ENCODE measurements at regions not wholly inside any gene's neighbourhood (a gene's known extent, or its start where the extent isn't known, plus 50 kb on each side); places are given as distances from the start of the nearest gene placed in this dataset.

DNA sequence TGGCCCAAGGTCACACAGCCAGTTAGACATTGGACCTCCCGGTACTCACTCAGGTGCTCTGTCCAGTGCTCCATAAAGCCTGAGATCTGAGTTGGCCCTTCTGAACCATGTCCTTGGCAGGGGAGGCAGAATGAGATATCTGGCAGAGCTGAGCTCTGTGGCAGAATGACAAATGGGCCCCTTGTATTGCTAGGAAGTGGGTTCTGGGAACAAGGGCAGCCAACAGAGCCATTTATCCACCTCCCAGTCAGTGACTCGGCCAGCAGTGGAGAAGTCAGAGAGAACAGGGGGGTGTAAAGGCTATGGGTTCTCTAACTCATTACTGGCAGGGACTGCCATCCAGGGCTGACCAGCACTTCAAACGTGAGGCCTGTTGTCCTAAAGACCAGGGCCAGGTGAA, 117.1 kb upstream of the NLRP1 start:
- intact Hi-C loops (cut with micrococcal nuclease) = no loop called here
- Histone ChIP-seq H3K4me1 (no peaks in the 10 kb centered on the region), H3K36me3 (no peaks in the 10 kb centered on the region), H3K27ac (replicated peaks) (no peak overlapping the region), H3K4me3 (no peak overlapping the region), H3K27me3 (ENCODE audit: low read depth) (peaks cover 91% of the 10 kb centered on the region), H3K9me3 (replicated peaks) (peaks cover 22% of the 10 kb centered on the region)
- no peak for DNase-seq
- TF ChIP-seq, protein P1, sequence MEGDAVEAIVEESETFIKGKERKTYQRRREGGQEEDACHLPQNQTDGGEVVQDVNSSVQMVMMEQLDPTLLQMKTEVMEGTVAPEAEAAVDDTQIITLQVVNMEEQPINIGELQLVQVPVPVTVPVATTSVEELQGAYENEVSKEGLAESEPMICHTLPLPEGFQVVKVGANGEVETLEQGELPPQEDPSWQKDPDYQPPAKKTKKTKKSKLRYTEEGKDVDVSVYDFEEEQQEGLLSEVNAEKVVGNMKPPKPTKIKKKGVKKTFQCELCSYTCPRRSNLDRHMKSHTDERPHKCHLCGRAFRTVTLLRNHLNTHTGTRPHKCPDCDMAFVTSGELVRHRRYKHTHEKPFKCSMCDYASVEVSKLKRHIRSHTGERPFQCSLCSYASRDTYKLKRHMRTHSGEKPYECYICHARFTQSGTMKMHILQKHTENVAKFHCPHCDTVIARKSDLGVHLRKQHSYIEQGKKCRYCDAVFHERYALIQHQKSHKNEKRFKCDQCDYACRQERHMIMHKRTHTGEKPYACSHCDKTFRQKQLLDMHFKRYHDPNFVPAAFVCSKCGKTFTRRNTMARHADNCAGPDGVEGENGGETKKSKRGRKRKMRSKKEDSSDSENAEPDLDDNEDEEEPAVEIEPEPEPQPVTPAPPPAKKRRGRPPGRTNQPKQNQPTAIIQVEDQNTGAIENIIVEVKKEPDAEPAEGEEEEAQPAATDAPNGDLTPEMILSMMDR (IDR thresholded peaks at IDR 0.05; ENCODE audit: borderline replicate concordance) = no peak

DNA sequence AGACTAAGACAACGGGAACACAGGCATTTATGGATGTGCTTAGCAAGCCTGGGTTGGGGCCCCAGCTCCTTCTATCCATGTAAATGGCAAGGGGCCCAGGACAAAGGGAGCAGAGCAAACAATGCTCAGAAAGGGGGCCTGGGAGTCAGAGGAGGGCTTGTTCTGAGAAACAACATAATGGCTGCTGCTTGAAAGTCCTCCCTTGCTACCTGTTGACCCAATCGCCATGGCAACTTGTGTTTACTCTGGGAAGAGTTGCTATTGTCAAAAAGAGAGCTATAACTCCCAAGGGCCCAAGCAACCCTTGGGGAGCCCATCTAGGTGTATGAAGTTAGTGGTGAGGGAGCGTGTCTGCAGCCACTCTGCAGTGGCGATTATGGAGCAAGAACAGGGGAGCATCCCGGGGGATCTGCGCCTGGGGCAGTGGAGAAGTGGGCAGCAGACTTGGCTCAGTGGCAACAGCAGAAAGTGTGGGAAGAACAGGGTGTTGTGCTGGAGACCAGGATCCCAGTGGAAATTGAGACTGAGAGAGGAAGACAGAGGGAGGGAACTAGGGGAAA, 118.7 kb upstream of the NLRP1 start:
- intact Hi-C loops (cut with micrococcal nuclease) = no loop called here
- Histone ChIP-seq H3K27ac (replicated peaks) (no peak overlapping the region), H3K4me3 (no peak overlapping the region)

DNA sequence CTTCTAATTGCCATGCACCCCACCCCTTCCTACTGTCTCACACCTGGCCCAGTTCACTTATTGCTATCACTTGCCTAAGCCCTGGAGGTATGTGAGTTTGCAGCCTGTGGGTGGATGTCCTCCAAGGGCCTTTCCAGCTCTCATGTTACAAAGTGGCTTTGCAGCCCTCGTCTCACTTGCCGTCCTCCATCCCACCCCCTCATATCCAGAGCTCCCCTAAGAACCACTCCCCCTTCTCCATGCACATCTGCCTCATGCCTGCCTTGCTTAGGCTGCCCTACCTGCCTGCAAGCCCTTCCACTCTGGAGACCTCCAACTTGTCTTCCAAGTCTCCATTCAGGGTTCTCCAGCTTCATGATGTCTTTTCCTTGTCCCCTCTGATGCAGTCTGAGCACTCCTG, 119.4 kb upstream of the NLRP1 start:
- no peak for DNase-seq
- TF ChIP-seq, protein P1 (IDR thresholded peaks at IDR 0.05; ENCODE audit: borderline replicate concordance) = no peak
- intact Hi-C loops (cut with micrococcal nuclease) = no loop called here
- no peak overlapping the region for H3K27ac ChIP-seq (replicated peaks)
- peaks cover 86% of the 10 kb centered on the region for H3K27me3 ChIP-seq (ENCODE audit: low read depth)
- no peaks in the 10 kb centered on the region for H3K36me3 ChIP-seq
- no peaks in the 10 kb centered on the region for H3K4me1 ChIP-seq
- no peak overlapping the region for H3K4me3 ChIP-seq
- peaks cover 28% of the 10 kb centered on the region for H3K9me3 ChIP-seq (replicated peaks)

More for the DNA sequence above, 118.7 kb upstream of the NLRP1 start:
- Histone ChIP-seq H3K9me3 (replicated peaks) (peaks cover 23% of the 10 kb centered on the region), H3K27me3 (ENCODE audit: low read depth) (peaks cover 86% of the 10 kb centered on the region), H3K36me3 (no peaks in the 10 kb centered on the region), H3K4me1 (no peaks in the 10 kb centered on the region)
- TF ChIP-seq, protein P1 (IDR thresholded peaks at IDR 0.05; ENCODE audit: borderline replicate concordance) = no peak
- no peak for DNase-seq

DNA sequence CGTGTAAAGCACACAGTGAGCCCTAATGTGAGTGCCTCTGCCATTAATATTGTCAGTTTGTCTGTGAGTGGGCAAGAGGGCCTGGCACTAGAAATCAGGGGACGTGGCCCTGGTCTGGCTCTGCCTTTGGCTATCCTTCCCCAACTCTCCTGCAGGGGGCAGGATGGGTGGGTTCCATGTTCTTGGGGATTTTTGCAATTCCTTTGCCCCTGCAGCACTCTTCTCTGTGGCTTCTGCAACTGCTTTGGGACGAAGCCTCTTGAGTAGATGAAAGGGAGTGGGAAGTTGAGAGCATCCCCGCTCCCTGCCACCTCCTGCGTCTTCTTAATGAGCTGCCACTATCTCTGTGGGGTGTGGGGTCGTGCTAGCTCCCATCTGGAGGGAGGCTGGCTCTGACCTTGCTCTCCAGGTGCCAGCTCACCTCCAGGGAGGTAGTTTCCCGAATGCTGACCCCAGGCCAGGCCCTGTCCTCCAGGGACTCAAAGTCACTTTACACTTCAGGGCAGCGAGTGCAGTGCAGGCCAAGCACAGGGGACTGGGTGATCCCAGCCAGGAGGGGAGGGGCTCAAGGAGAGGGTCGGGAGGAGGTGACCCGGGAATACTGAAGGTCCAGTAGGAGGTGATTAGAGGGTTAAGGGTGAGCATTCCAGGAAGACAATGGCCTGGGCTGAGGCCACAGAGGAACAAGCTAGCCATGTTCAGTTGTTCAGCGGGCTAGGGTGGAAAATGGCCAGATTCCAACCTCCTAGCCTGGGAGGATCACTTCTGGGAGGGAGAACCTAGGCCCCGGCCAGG, 121.0 kb upstream of the NLRP1 start:
- Histone ChIP-seq H3K4me1 (no peaks in the 10 kb centered on the region), H3K27ac (replicated peaks) (no peak overlapping the region), H3K4me3 (no peak overlapping the region), H3K27me3 (ENCODE audit: low read depth) (peaks cover 85% of the 10 kb centered on the region), H3K36me3 (no peaks in the 10 kb centered on the region), H3K9me3 (replicated peaks) (peaks cover 22% of the 10 kb centered on the region)
- TF ChIP-seq, protein P1 (IDR thresholded peaks at IDR 0.05; ENCODE audit: borderline replicate concordance) = peak; percentile 29
- DNase-seq = no peak
- intact Hi-C loops (cut with micrococcal nuclease) = no loop called here

DNA sequence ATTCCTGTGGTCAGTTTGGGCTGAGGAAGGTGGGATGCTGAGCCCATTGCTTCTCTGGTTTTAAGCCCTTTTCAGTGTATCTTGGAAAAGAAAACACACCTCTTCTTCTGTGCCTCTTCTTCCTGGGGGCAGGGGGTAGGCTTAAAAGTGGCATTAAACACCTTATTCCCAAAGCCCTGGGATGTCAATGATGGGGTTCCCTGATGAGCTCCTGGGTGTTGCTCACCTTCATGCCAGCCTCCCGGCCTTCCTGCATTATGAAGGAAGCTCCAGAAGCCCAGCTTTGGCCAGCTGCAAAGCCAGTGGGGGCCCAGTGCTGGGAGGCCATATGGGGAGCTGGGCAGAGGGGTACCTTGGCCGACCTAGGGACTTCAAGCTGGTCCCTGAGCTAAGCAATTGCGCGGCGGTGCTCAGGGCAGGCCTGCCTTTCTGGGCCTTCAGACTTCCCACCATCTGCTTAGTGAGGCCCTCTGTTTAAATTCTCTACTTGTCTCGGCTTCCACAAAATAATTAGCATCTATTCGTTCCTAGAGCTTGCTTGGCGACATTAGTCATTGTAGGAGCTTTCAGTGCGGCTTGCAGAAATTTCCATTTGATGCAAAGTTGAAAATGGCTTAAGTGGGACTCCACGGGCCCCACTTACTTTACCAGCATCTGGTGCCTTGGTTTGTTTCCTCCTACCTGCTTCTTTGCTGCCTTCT, 121.7 kb upstream of the NLRP1 start:
- H3K9me3 ChIP-seq (replicated peaks) = peaks cover 22% of the 10 kb centered on the region
- H3K27me3 ChIP-seq (ENCODE audit: low read depth) = peaks cover 85% of the 10 kb centered on the region
- no peak overlapping the region for H3K27ac ChIP-seq (replicated peaks)
- H3K4me3 ChIP-seq = no peak overlapping the region
- no peaks in the 10 kb centered on the region for H3K36me3 ChIP-seq
- intact Hi-C loops (cut with micrococcal nuclease) = no loop called here
- H3K4me1 ChIP-seq = no peaks in the 10 kb centered on the region
- no peak for DNase-seq
- TF ChIP-seq, protein P1 (IDR thresholded peaks at IDR 0.05; ENCODE audit: borderline replicate concordance) = no peak
